ENCODE measurements at regions not wholly inside any gene's neighbourhood (a gene's known extent, or its start where the extent isn't known, plus 50 kb on each side); places are given as distances from the start of the nearest gene placed in this dataset.

DNA sequence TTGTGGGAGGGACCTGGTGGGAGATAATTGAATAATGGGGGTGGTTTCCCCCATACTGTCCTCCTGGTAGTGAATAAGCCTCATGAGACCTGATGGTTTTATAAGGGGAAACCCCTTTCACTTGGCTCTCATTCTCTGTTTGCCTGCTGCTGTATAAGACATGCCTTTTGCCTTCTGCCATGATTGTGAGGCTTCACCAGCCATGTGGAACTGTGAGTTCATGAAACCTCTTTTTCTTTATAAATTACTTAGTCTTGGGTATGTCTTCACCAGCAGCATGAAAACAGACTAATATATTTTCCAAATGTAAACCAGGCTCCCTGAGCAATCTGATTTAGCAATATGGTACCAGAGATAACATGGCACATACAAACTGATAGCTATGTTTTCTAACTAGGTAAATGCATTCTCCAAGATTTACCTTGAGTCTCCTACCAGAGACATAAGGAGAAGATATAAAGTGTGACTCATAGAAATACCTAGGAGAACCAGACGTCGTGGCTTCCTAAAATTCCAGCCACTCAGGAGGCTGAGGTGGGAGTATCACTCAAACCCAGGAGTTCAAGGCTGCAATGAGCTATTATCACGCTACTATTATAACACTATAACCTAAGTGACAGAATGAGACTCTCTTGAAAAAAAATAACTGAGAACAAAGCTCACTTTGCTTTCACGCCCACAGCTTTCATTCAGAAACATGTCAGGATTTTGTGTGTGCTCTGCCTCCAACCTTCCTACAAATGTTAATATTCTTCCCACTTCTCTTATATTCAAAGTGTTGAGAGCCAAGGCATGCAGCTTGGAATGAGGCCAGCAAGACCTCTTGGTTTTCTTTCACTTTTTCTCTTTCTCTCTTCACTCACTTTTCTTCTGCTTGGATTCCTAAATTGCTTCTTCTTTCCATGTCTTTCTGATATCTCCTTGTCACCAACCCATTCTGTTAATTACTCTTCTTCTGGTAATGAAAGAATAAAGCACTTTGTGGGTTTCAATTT lies 263.9 kb upstream of the UBE2E3 start:
- no peaks in the 10 kb centered on the region for H3K27me3 ChIP-seq (ENCODE audit: insufficient read depth, low read depth)
- no peak for DNase-seq
- TF ChIP-seq, protein P1, sequence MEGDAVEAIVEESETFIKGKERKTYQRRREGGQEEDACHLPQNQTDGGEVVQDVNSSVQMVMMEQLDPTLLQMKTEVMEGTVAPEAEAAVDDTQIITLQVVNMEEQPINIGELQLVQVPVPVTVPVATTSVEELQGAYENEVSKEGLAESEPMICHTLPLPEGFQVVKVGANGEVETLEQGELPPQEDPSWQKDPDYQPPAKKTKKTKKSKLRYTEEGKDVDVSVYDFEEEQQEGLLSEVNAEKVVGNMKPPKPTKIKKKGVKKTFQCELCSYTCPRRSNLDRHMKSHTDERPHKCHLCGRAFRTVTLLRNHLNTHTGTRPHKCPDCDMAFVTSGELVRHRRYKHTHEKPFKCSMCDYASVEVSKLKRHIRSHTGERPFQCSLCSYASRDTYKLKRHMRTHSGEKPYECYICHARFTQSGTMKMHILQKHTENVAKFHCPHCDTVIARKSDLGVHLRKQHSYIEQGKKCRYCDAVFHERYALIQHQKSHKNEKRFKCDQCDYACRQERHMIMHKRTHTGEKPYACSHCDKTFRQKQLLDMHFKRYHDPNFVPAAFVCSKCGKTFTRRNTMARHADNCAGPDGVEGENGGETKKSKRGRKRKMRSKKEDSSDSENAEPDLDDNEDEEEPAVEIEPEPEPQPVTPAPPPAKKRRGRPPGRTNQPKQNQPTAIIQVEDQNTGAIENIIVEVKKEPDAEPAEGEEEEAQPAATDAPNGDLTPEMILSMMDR (conservative IDR thresholded peaks at IDR 0.05): no peak
- TF ChIP-seq EZH2 (IDR thresholded peaks at IDR 0.05; ENCODE audit: low read depth): no peak
- no peaks in the 10 kb centered on the region for H3K36me3 ChIP-seq (ENCODE audit: low read depth)
- H3K4me1 ChIP-seq (replicated peaks; ENCODE audit: insufficient read depth): peaks cover 15% of the 10 kb centered on the region; the same call in 1 of the 2 replicates
- ChIA-PET POLR2A (ENCODE audit: unreplicated experiment) (interaction anchor here (0.7 kb wide), 1 partner anchor 12 kb away, joined by 3 read pairs; no protein-coding TSS in a partner anchor), CTCF (interaction anchor here (0.6 kb wide), 1 partner anchor 39 kb away, joined by 4 read pairs; no protein-coding TSS in a partner anchor)
- no peak overlapping the region for H3K27ac ChIP-seq
- no peak overlapping the region for H2AFZ ChIP-seq
- no peak overlapping the region for H3K4me2 ChIP-seq
- BruUV-seq (replicated peaks): no TSS peak
- no peaks in the 10 kb centered on the region; the same call in 1 of the 2 replicates for H3F3A ChIP-seq (ENCODE audit: insufficient read depth, low read depth)
- peaks cover 10% of the 10 kb centered on the region; the same call in 1 of the 2 replicates for H3K9me3 ChIP-seq (ENCODE audit: insufficient read depth, low read depth)
- H3K79me2 ChIP-seq (ENCODE audit: low read depth): no peaks in the 10 kb centered on the region
- no peaks in the 10 kb centered on the region for H4K20me1 ChIP-seq (ENCODE audit: insufficient read depth)
- H3K9me2 ChIP-seq (ENCODE audit: insufficient read depth): no peaks in the 10 kb centered on the region
- intact Hi-C loops (cut with micrococcal nuclease; ENCODE audit: unreplicated experiment): no loop called here
- H3K4me3 ChIP-seq: no peak overlapping the region

- no peak overlapping the region for H3K4me3 ChIP-seq
- H3K4me1 ChIP-seq (replicated peaks; ENCODE audit: insufficient read depth): peaks cover 15% of the 10 kb centered on the region; the same call in 1 of the 2 replicates
- no peak overlapping the region for H3K4me2 ChIP-seq
- H3K9me3 ChIP-seq (ENCODE audit: insufficient read depth, low read depth): peaks cover 10% of the 10 kb centered on the region; the same call in 1 of the 2 replicates
- no TSS peak for BruUV-seq (replicated peaks)
- H2AFZ ChIP-seq: no peak overlapping the region
- no peaks in the 10 kb centered on the region for H3K27me3 ChIP-seq (ENCODE audit: insufficient read depth, low read depth)
- H3K27ac ChIP-seq: no peak overlapping the region
- no peaks in the 10 kb centered on the region for H3K36me3 ChIP-seq (ENCODE audit: low read depth)
- TF ChIP-seq EZH2 (IDR thresholded peaks at IDR 0.05; ENCODE audit: low read depth): no peak
- TF ChIP-seq, protein P1 (conservative IDR thresholded peaks at IDR 0.05): no peak
- intact Hi-C loops (cut with micrococcal nuclease; ENCODE audit: unreplicated experiment): no loop called here
- H4K20me1 ChIP-seq (ENCODE audit: insufficient read depth): no peaks in the 10 kb centered on the region
- POLR2A ChIA-PET (ENCODE audit: unreplicated experiment): no interaction called here
- no peaks in the 10 kb centered on the region; the same call in 1 of the 2 replicates for H3F3A ChIP-seq (ENCODE audit: insufficient read depth, low read depth)
- no peaks in the 10 kb centered on the region for H3K9me2 ChIP-seq (ENCODE audit: insufficient read depth)
- H3K79me2 ChIP-seq (ENCODE audit: low read depth): no peaks in the 10 kb centered on the region
- DNase-seq: peak in 1 of 2 experiments; percentile 62
- CTCF ChIA-PET: no interaction called here
These were observed 265.4 kb upstream of the UBE2E3 start for GRCh38 chr2:180715044-180715443.

DNA sequence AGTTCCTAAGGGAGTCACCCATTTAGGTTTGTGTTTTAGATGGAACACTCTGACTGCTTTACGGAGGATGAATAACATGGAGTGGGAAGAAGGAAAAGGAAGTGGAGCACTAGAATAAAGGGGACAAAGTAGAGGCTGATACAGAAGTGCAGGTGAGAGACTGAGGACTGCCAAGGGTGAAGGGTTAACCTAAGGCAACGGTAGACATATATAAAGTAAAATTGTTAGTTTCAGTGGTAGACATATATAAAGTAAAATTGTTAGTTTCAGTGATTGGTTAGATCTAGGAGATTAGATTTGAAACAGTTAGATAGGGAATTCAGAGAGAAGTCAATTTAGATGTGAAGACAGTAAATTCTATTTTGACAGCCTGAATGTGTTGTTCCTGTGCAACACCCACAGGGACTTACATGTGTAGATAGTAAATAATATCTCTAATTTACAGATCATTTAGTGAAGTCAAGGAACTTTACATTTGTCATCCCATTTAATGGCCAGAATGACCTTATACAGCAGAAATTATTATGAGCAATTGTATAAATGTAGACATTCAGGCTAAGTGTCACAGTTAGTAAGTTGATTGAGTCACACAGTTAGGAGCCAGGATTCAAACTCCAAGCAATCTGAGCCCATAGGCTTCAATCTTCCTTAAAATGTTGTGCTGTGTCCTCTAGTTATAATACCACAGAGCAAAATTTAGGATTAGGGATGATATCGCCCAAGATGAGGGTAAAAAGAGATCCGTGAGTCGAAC lies 270.8 kb upstream of the UBE2E3 start:
- no peak overlapping the region for H3K27ac ChIP-seq
- intact Hi-C loops (cut with micrococcal nuclease; ENCODE audit: unreplicated experiment): no loop called here
- H3K9me2 ChIP-seq (ENCODE audit: insufficient read depth): no peaks in the 10 kb centered on the region
- no peaks in the 10 kb centered on the region for H3K36me3 ChIP-seq (ENCODE audit: low read depth)
- H3F3A ChIP-seq (ENCODE audit: insufficient read depth, low read depth): no peaks in the 10 kb centered on the region
- H4K20me1 ChIP-seq (ENCODE audit: insufficient read depth): no peaks in the 10 kb centered on the region
- H3K4me3 ChIP-seq: no peak overlapping the region
- no peak for TF ChIP-seq EZH2 (IDR thresholded peaks at IDR 0.05; ENCODE audit: low read depth)
- TF ChIP-seq, protein P1 (conservative IDR thresholded peaks at IDR 0.05): no peak
- no TSS peak for BruUV-seq (replicated peaks)
- peaks cover 6% of the 10 kb centered on the region; the same call in 1 of the 2 replicates for H3K9me3 ChIP-seq (ENCODE audit: insufficient read depth, low read depth)
- no peak for DNase-seq
- H3K4me1 ChIP-seq (replicated peaks; ENCODE audit: insufficient read depth): peaks cover 19% of the 10 kb centered on the region
- ChIA-PET POLR2A (ENCODE audit: unreplicated experiment) (no interaction called here), CTCF (no interaction called here)
- H3K79me2 ChIP-seq (ENCODE audit: low read depth): no peaks in the 10 kb centered on the region
- no peaks in the 10 kb centered on the region for H3K27me3 ChIP-seq (ENCODE audit: insufficient read depth, low read depth)
- no peak overlapping the region for H3K4me2 ChIP-seq
- 0 out of 2 replicates have a peak overlapping the region, but pooled peaks have one; percentile 8 for H2AFZ ChIP-seq
